Medulla oblongata (tissue), 1 donor: ENCODE measurements at regions not wholly inside any gene's neighbourhood (a gene's known extent, or its start where the extent isn't known, plus 50 kb on each side); places are given as distances from the start of the nearest gene placed in this dataset.

Experiments used
- DNase-seq: peaks from one replicate; pipeline ENCODE4 v3.0.0-alpha.2; 2015; ENCODE audit errors: extremely low spot score

- DNase-seq = no peak
These were observed 83.6 kb downstream of the HPGD start for GRCh38 chr4:174438711-174439110.

- no peak for DNase-seq
These were observed 84.5 kb downstream of the HPGD start for GRCh38 chr4:174437749-174438148.

DNA sequence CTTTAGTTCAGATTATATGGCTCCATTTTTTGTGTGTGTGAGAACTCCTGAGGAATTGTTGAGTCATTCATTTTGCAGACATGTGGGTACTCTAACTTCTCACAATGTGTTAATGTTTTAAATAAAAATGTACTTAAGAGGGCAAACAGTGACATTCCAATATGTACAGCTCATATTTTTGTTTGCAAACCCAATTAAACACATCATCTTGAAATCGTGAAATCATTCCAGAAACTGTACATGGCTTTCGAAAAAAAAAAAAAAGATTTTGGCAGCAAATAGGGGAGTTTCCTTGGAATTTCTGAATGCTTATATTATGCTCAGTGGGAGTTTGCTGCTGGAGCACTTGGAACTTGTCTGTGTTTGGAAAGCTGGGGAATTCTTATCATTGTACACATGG, 85.0 kb downstream of the HPGD start:
- no peak for DNase-seq

- DNase-seq = no peak
These were observed 85.9 kb downstream of the HPGD start for GRCh38 chr4:174436377-174436776.

GRCh38 chr4:174435974-174436373, 86.3 kb downstream of the HPGD start:
- DNase-seq = no peak

DNA sequence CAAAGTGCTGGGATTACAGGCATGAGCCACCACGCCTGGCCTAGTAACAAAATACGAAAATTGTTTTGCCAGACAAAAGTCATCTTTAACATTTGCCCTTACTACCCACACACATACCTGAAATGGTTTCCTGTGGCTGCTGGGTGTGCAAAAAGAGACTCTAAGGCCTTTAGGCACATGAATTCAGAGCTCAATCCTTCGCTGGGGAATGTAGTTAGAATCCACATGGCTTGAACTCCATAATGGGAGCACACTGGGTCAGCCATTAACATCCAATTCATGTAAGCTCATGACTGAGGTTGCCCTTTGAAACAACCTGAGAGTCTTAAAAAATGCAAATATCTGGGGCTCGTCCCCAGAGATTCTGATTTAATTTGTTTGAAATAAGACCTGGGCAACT, 87.8 kb downstream of the HPGD start:
- no peak for DNase-seq

- no peak for DNase-seq
These were observed 91.7 kb downstream of the HPGD start for GRCh38 chr4:174430576-174430975.

GRCh38 chr4:174429701-174430410, 92.4 kb downstream of the HPGD start:
- no peak for DNase-seq

DNA sequence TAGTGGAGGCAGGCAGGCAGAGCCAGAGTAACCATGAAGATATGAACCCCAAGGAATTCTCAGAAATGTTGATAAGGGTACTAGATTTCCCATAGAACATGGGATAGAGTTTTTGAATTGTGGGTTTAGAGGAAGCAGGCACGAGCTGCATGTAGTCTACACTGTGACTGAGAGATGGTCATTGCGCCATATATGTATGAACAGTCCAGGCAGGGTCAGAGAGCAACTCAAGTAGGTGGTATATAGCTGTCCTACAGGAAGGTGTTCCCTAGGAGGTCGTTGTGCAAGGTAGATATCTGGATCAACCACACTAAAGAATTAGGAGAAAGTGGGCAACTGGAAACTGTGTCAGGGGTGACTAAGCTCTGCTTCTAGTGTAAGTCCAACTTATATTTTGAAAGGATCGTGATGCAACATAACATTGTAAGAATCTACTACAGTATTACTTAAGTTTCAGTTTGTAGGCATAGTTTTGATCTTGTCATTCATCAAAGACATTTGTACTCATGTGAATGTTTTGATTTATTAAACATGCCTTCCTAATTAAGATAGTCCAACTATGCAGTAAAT, 94.6 kb downstream of the HPGD start:
- DNase-seq = no peak

DNA sequence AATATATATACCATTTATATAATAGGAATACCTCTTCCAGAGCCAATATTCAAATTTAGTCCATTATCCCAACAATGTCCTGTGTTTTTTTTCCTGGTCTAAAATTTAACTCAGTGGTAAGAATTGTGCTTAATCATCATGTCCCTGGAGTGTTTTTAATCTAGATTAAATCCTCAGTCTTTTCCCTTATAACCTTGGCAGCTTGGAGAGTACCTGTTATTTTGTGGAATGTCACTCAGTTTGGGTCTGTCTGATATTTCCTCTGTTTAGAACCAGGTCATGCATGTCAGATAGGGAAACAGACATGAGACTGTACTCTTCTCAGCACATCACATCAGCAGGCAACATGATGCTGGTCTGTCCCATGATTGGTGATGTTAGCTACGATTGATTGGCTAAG, 96.6 kb downstream of the HPGD start:
- no peak for DNase-seq

DNA sequence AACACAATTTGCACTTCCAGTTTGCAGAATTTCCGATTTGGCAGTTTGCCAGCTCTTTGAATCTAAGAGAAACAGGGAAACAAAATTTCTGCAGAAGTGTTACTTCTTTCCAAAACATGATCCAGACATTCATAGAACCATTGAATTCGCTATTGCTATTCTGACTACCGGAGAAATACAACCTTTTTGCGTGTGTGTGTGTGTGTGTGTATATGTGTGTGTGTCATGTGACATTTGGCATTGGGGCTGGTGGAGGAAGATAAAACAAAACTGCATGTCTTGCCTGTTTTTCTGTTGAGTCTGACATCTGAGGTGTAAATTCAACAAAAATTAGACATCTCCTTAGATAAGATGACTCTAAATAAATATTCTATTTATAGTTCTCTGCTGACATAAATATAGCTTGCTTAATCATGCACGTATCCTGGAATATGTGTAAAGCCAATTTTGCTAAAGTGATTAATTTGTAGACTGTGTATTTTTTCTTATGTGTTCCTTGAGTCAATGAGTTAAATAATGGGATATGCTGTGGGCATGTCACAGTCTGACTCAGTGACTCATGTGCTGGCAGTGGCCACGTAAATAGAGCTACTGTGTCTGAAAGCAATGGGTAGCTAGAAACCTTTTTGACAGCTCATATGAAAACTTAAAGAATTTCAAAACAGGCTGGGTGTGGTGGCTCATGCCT, 98.9 kb downstream of the HPGD start:
- peak; percentile 27 for DNase-seq

DNA sequence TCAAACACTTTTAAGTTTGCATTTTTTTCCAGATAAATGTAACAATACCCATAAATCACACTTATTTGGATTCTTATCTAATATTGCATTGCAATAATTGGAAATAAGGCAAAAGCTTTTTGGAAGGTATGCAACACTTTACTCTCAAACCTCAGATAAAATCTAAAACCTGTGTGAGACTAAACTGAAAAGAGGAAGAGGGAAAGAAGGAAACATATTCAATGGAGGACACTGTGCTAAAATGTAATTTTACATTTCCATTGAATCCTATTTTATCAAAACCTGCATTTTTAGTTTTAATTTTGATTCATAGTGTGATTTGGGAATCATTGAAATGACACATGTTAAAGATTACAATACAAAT, 99.4 kb downstream of the HPGD start:
- no peak for DNase-seq

DNA sequence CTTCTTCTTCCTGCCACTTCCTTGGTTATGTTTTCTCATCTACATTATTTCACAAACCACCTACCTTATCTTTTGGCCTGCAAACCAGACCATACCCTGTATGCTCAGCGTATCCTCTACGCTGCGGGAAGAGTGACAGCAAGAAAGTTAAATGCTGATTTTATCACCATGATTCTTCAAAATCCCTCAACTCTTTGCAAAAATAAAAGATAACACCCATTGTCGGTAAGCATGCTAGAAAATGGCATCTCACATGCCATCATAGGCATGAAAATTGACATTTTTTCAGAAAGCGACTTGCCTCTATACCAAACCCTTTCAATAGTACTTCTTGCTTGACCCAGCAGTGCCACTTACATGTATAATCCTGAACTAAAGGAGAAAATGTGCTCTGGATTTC, 102.0 kb downstream of the HPGD start:
- no peak for DNase-seq

DNA sequence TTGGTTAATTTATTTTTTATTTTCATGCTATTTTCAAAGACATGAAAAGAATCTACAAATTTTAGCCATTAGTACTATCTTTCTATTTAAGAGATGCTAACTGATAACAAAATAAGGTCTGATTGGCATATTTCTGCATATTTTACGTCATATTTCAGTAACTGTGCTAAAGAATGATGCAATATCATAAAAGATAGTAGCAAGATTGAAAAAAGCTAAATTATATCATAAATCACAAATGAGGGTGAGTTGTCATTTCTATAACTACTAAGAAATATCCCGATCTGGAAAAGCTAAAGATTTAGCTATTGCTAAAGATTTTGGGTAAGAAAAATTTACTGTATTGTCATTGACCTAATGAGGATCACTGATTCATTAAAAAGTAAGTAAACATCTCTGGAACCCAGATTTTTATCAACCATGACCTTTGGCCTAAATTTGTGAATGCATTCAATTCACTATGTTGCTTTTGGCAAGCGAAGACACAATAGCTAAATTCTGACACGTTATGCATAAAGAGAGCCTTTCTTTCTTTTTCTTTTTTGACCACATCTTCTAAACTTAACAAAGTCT, 103.6 kb downstream of the HPGD start:
- DNase-seq = no peak

- DNase-seq = no peak
These were observed 113.3 kb downstream of the HPGD start for GRCh38 chr4:174408841-174409552.

- DNase-seq = no peak
These were observed 115.9 kb downstream of the HPGD start for GRCh38 chr4:174406383-174406782.

GRCh38 chr4:174405923-174406322, 116.4 kb downstream of the HPGD start:
- DNase-seq = no peak

DNA sequence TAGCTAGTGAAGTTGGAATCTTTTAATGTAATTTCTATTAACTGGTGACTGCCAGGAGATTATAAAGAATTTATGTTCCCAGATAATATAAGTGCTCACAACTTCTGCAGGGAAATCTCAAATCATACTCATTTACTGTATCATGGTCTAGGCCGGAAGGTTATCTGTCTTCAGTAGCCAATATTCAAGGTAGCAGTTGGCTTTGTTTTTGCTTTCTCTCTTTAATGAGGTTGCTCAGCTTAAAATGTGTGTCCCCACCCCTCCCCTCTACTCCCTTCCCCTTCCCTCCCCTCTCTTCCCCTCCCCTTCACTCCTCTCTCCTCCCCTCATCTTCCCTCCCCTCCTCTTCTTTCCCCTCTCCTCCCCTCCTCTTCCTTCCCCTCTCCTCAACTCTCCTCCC, 117.6 kb downstream of the HPGD start:
- no peak for DNase-seq

GRCh38 chr4:174403177-174403543, 119.1 kb downstream of the HPGD start:
- DNase-seq = no peak

DNA sequence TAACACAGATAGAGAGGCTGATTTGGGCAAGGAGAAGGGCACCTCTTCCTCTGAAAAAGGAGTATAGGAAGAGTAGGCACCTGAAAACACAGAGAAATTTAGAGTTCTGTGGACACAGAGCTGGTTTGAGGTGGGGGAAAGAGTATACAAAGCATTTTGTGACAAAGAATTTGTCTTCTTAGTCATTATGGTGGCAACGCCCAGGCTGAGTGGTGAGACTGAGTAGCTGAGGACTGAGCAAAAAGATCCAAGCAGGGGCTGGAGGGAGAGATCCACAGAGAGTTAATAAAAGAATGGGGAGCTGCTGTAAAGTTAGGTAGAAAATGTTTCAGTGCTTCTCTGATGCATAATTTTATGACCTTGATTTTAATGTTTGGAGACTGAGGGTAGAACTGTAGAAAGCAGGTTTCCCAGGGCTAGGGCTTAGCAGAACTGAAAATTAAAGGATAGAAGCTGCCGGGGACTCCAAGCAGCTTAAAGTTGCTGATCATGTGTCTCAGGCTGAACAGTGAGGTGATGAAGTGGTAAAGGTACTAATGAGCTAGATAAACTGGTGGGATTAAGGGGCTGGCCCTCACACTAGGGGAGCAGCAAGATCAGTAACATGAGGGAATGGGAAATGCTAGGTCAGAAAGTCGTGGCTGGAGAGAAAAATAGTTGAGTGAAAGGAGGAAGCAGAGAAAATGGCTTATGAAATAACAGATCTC, 118.9 kb downstream of the CEP44 start:
- DNase-seq = no peak

- no peak for DNase-seq
These were observed 117.9 kb downstream of the CEP44 start for GRCh38 chr4:174401471-174402130.
